ENCODE measurements at regions not wholly inside any gene's neighbourhood (a gene's known extent, or its start where the extent isn't known, plus 50 kb on each side); places are given as distances from the start of the nearest gene placed in this dataset.

DNA sequence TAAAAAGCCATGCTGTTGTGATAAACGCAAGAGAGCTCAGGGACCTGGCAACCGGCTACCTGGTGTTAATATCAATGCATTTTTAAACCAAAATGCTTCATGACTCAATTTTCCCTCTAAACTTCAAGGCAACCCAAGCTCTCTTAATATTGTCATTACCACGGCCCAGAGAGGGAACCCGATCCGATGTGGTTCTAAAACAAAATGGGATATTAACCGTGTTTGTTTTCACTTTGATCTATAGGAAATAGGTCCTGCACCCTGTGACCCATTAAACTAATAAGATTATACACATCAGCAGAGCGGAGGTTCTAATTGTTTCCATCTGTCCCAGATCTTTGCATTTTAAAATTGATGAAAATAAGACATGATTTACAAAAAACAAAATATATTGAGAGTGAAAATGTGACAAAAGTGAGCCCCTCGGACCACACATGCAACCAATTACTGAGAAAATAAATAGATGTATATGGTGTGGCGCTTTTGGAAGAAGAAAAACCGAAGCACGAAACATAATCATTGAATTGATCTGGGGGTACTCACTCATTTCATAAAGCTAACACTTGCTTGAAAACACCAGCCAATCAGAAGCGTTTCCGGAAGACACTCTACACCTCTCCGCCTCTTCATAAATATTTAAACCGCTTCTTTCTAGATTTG lies 290.3 kb upstream of the NFE2L3 start:
- Histone ChIP-seq H3K27ac (no peak overlapping the region), H3K36me3 (no peaks in the 10 kb centered on the region), H3K27me3 (peaks cover 26 to 98% (median 86%) of the 10 kb centered on the region in 4 donors), H3K4me3 (no peak overlapping the region), H3K9me3 (no peaks in the 10 kb centered on the region), H3K4me1 (no peaks in the 10 kb centered on the region)
- ATAC-seq (no peak), FAIRE-seq (no peak), DNase-seq (no peak)
- WGBS, 2 donors = 12 to 17% methylated on average over 15 of the region's 15 CpGs
- TF ChIP-seq, protein P1, sequence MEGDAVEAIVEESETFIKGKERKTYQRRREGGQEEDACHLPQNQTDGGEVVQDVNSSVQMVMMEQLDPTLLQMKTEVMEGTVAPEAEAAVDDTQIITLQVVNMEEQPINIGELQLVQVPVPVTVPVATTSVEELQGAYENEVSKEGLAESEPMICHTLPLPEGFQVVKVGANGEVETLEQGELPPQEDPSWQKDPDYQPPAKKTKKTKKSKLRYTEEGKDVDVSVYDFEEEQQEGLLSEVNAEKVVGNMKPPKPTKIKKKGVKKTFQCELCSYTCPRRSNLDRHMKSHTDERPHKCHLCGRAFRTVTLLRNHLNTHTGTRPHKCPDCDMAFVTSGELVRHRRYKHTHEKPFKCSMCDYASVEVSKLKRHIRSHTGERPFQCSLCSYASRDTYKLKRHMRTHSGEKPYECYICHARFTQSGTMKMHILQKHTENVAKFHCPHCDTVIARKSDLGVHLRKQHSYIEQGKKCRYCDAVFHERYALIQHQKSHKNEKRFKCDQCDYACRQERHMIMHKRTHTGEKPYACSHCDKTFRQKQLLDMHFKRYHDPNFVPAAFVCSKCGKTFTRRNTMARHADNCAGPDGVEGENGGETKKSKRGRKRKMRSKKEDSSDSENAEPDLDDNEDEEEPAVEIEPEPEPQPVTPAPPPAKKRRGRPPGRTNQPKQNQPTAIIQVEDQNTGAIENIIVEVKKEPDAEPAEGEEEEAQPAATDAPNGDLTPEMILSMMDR (IDR thresholded peaks at IDR 0.05) = no peak
- intact Hi-C loops (cut with DNase I) = no loop called here

DNA sequence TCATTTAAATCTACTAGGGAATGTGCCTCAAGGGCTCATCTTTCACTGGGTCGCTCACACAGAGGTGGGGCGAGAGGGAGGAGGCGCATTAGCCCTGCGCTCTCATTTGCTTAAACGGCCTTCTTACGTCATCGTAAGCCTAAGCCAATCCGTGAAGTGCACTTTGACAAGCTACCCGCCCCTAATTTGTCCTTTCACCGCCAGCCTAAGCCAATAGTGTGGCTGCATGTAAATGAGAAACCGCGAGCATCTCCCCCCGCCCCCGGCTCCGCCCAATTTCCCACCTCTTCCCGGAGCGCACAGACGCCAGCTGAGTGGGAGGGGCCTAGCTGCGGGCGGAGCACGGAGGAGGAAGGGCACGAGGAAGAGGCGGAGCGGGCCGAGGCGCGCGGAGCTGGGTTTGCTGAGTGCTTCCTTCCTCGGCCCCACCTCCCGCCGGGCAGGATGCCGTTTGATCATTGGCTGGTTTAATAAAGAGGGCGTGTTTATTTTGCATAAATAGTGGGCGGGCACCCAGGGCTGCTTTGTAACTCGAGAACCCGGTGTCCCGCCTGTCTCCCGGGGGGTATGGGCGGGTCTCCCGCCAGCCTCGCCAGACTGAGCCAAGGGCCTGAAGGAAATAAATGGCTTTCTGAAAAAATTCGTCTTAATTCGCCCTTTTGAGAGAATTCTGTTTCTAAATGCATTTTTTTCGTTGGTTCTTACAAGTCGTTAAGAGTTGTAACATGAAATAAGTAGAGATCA lies 289.6 kb upstream of the NFE2L3 start:
- intact Hi-C loops (cut with DNase I) = no loop called here

DNA sequence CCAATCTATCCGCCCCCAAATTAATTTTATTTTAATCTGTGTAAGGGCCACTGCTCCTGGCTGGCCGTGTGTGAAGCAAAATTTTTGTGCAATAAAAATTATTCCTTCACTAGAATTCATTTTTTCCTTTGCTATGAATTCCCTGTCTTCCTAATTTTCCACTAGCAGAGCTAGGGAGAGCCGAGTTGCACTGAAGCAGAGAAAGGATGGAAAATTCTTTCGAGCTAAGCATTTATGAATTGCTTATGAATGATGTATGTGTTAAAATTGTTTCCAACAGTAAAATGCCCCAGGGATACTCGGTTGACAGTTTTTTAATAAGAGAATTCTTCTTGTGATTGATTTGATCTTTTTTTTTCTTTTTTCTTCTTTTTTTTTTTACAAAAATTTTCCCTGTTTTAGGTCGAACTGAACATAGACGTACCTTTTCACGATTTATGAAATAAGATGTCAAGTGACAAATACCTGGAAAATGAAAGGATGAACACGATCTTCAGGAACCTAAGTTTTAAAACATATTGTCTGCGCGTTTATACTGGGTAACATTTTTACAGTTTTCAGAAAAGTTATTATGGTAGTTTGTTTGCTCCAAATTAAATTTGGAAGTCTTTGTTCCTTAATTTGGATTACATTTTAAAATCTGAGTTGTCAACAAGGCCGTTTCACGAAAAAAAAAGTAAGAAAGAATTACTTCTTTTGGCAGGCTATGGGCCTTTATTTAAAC lies 288.8 kb upstream of the NFE2L3 start:
- Histone ChIP-seq H3K9me3 (no peaks in the 10 kb centered on the region), H3K27ac (no peak overlapping the region), H3K4me1 (no peaks in the 10 kb centered on the region), H3K36me3 (no peaks in the 10 kb centered on the region), H3K4me3 (no peak overlapping the region), H3K27me3 (peaks cover 26 to 99% (median 87%) of the 10 kb centered on the region in 4 donors)
- ATAC-seq = no peak
- TF ChIP-seq, protein P1 (IDR thresholded peaks at IDR 0.05) = no peak
- intact Hi-C loops (cut with DNase I) = no loop called here
- DNase-seq = no peak
- FAIRE-seq = peak; percentile 45
- 15 to 17% methylated on average over 13 of the region's 13 CpGs for whole genome bisulfite sequencing, 2 donors

More for the DNA sequence above, 289.6 kb upstream of the NFE2L3 start:
- Histone ChIP-seq H3K27me3 (peaks cover 26 to 99% (median 87%) of the 10 kb centered on the region in 4 donors), H3K27ac (no peak overlapping the region), H3K4me1 (no peaks in the 10 kb centered on the region), H3K36me3 (no peaks in the 10 kb centered on the region), H3K9me3 (no peaks in the 10 kb centered on the region), H3K4me3 (no peak overlapping the region)
- DNase-seq (peak; percentile 51 to 91 (median 80)), ATAC-seq (peak; percentile 60 to 92 (median 90)), FAIRE-seq (peak; percentile 97)
- TF ChIP-seq, protein P1 (IDR thresholded peaks at IDR 0.05) = no peak
- WGBS, 2 donors = 8 to 9% methylated on average over 45 of the region's 45 CpGs

DNA sequence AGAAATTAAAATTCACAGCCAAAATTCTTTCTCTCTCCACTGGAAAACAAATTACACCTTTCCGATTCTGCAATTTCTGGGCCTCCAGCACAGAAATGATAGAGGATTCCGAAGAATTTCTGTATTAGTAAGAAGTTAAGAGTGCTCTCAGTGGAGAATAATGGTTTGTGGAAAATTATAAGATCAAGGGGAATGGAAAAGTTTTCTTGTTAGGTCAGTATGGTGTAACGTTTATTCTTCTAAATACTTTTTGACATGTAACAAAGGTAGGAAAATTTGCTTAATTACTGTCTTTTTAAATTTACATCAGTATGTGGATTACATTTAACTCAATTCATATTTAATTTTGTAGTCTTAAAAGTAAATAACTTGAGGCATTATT lies 288.3 kb upstream of the NFE2L3 start:
- Histone ChIP-seq H3K27ac (no peak overlapping the region), H3K4me3 (no peak overlapping the region), H3K4me1 (no peaks in the 10 kb centered on the region), H3K27me3 (peaks cover 31 to 99% (median 82%) of the 10 kb centered on the region in 4 donors), H3K36me3 (no peaks in the 10 kb centered on the region), H3K9me3 (no peaks in the 10 kb centered on the region)
- intact Hi-C loops (cut with DNase I) = no loop called here
- FAIRE-seq = no peak
- ATAC-seq = no peak
- no peak for DNase-seq
- 22% methylated on average over 3 of the region's 3 CpGs for WGBS, 2 donors
- TF ChIP-seq, protein P1 (IDR thresholded peaks at IDR 0.05) = no peak
